SK-N-MC (cell line): ENCODE measurements at regions not wholly inside any gene's neighbourhood (a gene's known extent, or its start where the extent isn't known, plus 50 kb on each side); places are given as distances from the start of the nearest gene placed in this dataset.

Experiments
- DNase-seq: peaks from one replicate; pipeline ENCODE4 v3.0.0-alpha.2; 2011; ENCODE audit warnings: low read depth, low spot score
- H3K27ac ChIP-seq: fragments of 200-600 bp; sonication (generic); 2 replicates; pipeline ENCODE4 v1.5.1; 2016; ENCODE audit warnings: mixed run types
- H3K36me3 ChIP-seq: fragments of 200-600 bp; sonication (generic); 2 replicates; pipeline ENCODE4 v1.6.1; 2017; ENCODE audit warnings: antibody characterized with exemption, low read length, mixed read lengths; ENCODE audit not compliant: insufficient read depth
- H3K4me3 ChIP-seq: fragments of 200-600 bp; sonication (generic); 2 replicates; pipeline ENCODE4 v1.5.1; 2016
- H3K9ac ChIP-seq: fragments of 200-600 bp; sonication (generic); 2 replicates; pipeline ENCODE4 v1.8.0; 2017; ENCODE audit warnings: mixed run types, mixed read lengths; ENCODE audit not compliant: insufficient read length
- H3K9me3 ChIP-seq: fragments of 200-600 bp; sonication (generic); 2 replicates; pipeline ENCODE4 v1.6.1; 2017; ENCODE audit warnings: low read depth, mild to moderate bottlenecking, antibody characterized with exemption, low read length, moderate library complexity, mixed read lengths
- EZH2 ChIP-seq: fragments of 200-600 bp; sonication (generic); IDR thresholded peaks from one replicate; pipeline ENCODE4 v1.6.1; 2017; ENCODE audit warnings: antibody characterized with exemption
- FOXP2 ChIP-seq: optimal IDR thresholded peaks from 2 replicates; pipeline ENCODE3; 2011; ENCODE audit warnings: mild to moderate bottlenecking, moderate library complexity; ENCODE audit not compliant: insufficient read depth; ENCODE audit errors: extremely low read length, control extremely low read depth
- POLR2AphosphoS5 ChIP-seq: IDR thresholded peaks from 2 replicates; pipeline ENCODE4 v1.6.1; 2012; ENCODE audit warnings: mild to moderate bottlenecking, low read depth, low read length, borderline replicate concordance

DNA sequence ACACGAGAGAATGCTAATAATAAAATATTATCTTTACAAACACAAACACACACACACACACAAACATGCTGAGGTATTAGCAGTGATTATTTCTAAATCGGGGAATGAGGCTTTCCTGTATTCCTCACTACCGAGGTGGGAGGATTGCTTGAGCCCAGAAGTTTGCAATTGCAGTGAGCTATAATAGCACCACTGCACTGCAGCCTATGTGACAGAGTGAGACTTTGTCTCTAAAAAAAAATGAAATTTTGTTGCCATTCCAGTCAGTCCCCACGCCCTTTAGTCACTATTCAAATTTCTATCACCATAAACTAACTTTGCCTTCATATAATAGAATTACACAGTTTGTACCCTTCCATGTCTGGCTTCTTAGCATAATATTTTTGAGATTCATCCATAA is 456.5 kb upstream of the CPEB2 start:
- no peak for DNase-seq
- Histone ChIP-seq H3K27ac (no peak overlapping the region), H3K9me3 (no peaks in the 10 kb centered on the region), H3K4me3 (no peak overlapping the region), H3K9ac (no peak overlapping the region), H3K36me3 (no peaks in the 10 kb centered on the region)
- TF ChIP-seq EZH2 (no peak), POLR2AphosphoS5 (no peak)

DNA sequence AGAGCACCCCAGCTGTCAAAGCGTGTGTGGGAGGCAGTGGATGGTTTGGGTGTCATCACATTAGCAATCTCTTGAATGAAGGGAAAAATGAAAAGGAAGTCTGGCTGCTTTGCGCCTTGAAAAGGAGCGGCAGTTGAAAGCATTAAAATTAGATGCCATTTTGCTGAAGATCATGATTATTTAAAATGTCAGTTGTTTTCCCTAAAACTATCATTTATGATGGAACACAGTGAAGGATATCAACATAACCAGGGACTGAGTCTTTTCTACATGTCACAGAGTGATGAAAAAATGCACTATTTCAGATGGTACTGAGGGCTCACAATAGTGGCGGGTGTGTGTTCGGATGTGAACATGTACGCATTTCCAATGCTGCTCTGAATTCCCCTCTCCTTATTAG is 450.2 kb upstream of the CPEB2 start:
- no peaks in the 10 kb centered on the region for H3K9me3 ChIP-seq
- no peak for DNase-seq
- TF ChIP-seq EZH2 (no peak), POLR2AphosphoS5 (no peak)
- no peak overlapping the region for H3K27ac ChIP-seq
- H3K9ac ChIP-seq, result no peak overlapping the region
- no peak overlapping the region for H3K4me3 ChIP-seq
- H3K36me3 ChIP-seq, result no peaks in the 10 kb centered on the region

DNA sequence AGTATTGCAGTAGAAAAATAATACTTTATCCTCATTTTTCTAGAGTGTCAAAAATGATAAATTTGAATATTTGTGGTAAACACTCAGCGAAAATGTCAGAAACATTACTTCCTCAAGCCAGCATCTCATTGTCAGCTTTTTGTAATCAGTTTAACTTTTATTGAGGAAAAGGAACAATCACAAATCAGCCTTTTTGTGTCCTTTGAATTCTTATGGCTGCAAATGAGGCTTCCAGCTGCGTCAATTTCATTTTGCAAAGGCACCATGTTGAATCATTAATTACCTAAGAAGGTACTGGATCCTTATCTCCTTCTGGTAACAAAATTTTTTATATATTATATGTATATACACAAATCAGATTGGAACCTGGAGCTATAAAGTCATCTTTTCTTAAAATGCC is 442.6 kb upstream of the CPEB2 start:
- H3K4me3 ChIP-seq, result no peak overlapping the region
- no peaks in the 10 kb centered on the region for H3K36me3 ChIP-seq
- peak; percentile 53 for DNase-seq
- H3K27ac ChIP-seq, result peak overlapping the region; percentile 97
- peak; percentile 25; the same call in 1 of the 2 replicates for TF ChIP-seq POLR2AphosphoS5
- no peak for TF ChIP-seq EZH2
- no peaks in the 10 kb centered on the region for H3K9me3 ChIP-seq
- peak overlapping the region; percentile 59 for H3K9ac ChIP-seq

DNA sequence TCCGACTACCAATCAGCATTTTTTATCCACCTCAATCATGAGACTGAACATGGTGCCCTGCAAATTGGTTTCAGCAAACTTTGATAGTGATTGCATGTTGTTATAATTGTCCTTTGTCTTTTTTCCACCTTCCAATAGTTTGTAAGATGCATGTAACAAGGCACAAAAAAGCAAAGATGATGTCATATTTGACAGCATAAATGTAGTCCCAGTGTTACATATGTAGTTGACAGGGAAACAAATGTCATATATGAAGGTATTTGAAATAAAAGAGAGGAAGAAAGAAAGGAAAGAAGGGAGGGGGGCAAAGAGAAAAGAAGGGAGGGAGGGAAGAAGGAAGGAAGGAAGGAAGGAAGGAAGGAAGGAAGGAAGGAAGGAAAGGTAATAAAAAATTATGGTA is 441.7 kb upstream of the CPEB2 start:
- H3K36me3 ChIP-seq, result no peaks in the 10 kb centered on the region
- peak; percentile 71 for DNase-seq
- no peaks in the 10 kb centered on the region for H3K9me3 ChIP-seq
- peak overlapping the region; percentile 59 for H3K9ac ChIP-seq
- H3K27ac ChIP-seq, result peak overlapping the region; percentile 97
- TF ChIP-seq POLR2AphosphoS5 (peak; percentile 46; the same call in 1 of the 2 replicates), FOXP2 (no peak)
- no peak overlapping the region for H3K4me3 ChIP-seq

DNA sequence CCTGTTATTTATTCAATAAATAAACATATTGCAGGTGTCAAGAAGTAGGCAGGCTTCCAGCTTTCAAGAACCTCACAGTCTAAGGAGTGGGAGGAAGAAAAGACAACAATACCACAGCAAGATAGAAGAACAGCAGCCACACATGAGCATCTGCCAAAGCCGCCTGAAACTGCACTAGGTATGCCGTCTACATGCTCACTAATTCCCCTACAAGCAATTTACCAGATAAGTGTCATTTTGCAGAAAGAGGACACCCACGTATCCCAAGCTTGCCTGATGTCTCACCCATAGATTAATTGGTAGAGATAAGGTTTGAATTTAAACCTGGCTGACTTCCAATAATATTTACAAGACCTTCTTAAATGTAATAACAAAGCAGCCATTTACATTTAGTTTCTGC is 439.4 kb upstream of the CPEB2 start:
- H3K36me3 ChIP-seq, result no peaks in the 10 kb centered on the region
- no peaks in the 10 kb centered on the region for H3K9me3 ChIP-seq
- no peak for TF ChIP-seq EZH2
- TF ChIP-seq POLR2AphosphoS5, result no peak
- no peak for TF ChIP-seq FOXP2

DNA sequence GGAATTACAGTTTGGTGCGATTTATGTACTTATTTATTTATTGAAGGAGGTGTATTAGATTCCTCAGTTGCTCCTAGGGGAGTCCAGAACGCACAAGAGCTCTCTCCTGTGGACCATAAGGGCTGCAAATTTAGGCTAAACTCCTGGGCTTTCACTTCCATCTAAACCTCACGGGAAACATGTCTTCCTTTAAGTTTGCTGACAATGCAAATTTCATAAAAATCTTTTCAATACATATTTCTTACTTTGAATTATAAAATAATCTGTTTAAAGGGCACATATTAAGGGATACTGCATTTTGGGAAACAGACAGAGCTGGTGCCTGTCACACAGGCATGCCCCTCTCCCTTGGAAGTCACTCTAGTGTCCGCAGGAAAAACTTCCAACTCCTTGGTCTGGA is 438.0 kb upstream of the CPEB2 start:
- Histone ChIP-seq H3K9me3 (no peaks in the 10 kb centered on the region), H3K4me3 (no peak overlapping the region), H3K36me3 (no peaks in the 10 kb centered on the region), H3K9ac (no peak overlapping the region), H3K27ac (no peak overlapping the region)
- DNase-seq, result no peak
- TF ChIP-seq FOXP2 (no peak), EZH2 (no peak), POLR2AphosphoS5 (no peak)

More for the DNA sequence above, 439.4 kb upstream of the CPEB2 start:
- no peak overlapping the region for H3K4me3 ChIP-seq
- no peak overlapping the region for H3K9ac ChIP-seq
- peak overlapping the region; percentile 76; the same call in 1 of the 2 replicates for H3K27ac ChIP-seq
- DNase-seq, result peak; percentile 16

DNA sequence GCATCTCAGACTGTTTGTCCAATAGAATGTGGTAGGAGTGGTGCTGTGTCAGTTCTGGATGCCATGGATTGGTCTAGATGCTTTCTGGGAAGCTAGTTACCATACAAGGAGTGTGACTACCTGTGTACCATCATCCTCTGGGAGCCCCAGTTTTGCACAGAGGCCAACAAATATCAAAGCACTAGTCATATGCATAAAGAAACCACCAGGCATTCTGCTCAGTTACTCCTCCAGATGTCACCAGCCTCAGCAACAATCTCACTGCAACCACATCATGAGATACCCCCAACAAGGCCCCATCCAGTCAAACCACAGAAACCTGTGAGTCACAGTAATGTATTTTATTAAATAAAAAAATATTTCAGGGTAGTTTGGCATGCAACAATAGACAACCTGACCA is 435.8 kb upstream of the CPEB2 start:
- no peak for DNase-seq
- no peaks in the 10 kb centered on the region for H3K9me3 ChIP-seq
- no peak overlapping the region for H3K9ac ChIP-seq
- H3K4me3 ChIP-seq, result no peak overlapping the region
- TF ChIP-seq POLR2AphosphoS5, result no peak
- no peak for TF ChIP-seq EZH2
- TF ChIP-seq FOXP2, result no peak
- no peak overlapping the region for H3K27ac ChIP-seq
- no peaks in the 10 kb centered on the region for H3K36me3 ChIP-seq

DNA sequence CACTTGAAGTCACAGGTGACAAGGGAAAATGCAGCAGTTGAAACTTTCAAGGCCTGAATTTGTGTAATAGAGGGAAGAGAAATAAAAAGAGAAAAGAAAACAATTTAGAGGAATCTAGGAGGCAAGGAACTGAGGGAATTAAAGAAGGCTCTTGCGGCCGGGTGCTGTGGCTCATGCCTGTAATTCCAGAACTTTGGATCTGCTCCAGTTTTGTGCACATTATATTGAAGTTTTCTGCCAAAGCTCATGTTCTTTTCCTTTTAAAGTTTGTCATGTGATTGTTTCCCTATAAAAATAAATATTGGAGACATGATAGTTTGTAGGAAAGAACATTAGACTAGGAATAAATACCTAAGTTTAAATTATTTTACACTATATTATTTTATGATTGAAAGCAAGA is 433.9 kb upstream of the CPEB2 start:
- H3K4me3 ChIP-seq, result no peak overlapping the region
- no peak overlapping the region for H3K9ac ChIP-seq
- DNase-seq, result no peak
- TF ChIP-seq POLR2AphosphoS5 (no peak), FOXP2 (no peak), EZH2 (no peak)
- no peaks in the 10 kb centered on the region for H3K36me3 ChIP-seq
- no peak overlapping the region for H3K27ac ChIP-seq
- H3K9me3 ChIP-seq, result no peaks in the 10 kb centered on the region

DNA sequence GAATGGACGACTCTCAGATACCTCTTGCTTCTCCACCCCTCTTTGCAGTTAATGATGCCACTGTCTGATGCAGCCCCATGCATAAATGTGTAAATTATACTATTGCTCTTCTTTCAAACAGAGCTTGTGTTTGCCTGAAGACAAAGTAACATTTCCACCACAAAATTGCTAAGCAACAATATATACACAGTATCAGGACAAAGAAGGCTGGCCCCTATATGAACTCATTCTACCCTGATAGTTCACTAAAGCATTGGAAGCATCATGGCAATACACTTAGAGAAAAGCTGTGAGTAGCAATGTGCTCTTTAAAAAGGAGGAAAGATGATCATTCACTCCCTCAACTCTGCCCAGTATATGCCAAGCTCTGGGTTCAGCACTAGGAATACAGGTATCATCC is 427.0 kb upstream of the CPEB2 start:
- no peaks in the 10 kb centered on the region for H3K36me3 ChIP-seq
- H3K9ac ChIP-seq, result no peak overlapping the region
- no peak overlapping the region for H3K27ac ChIP-seq
- DNase-seq, result no peak
- TF ChIP-seq EZH2, result no peak
- TF ChIP-seq POLR2AphosphoS5, result no peak
- TF ChIP-seq FOXP2, result no peak
- H3K9me3 ChIP-seq, result no peaks in the 10 kb centered on the region
- no peak overlapping the region for H3K4me3 ChIP-seq
